ENCODE measurements at regions not wholly inside any gene's neighbourhood (a gene's known extent, or its start where the extent isn't known, plus 50 kb on each side); places are given as distances from the start of the nearest gene placed in this dataset.
"Not testable (repeated sequence)": the region's sequence is repeated elsewhere in the genome, so short reads cannot be mapped to it uniquely, and the experiment has no call there.

DNA sequence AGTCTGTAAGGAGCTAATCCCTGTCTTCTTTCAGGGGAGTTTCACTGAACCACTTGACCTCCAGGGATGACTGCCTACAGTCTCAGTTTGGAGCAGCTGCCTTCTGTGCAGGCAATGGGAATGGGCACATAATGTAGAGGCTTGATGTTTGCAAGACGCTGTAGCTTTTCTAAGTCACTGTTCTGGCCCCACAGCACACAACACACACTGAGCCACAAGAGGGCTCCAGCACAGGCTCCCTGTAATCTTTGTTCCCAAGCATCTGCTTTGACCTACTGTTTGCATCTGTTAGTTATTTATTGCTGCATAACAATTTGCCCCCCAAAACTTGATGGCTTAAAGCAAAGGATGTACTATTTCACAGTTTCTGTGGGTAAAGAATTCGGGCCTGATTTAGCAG, 419.0 kb upstream of the ASIC2 start:
- DNase-seq = no peak

DNA sequence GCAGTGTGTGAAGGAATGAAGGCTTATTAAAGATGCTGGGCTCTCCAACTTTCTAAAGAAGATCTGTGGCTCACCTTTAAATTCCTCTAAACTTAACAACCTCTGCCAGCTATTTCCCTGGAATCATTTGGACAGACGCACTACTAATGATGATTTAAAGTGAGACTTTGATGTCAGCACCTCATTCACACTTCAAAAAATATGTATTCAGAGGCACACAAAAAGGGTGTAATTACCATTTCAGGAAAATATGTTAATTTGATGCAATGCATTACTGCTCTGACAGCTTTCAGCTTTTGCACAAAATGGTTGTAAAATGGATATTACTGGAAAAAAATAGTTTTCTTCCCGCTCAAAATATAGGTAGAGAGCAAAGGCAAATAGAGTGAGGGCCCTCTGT, 423.9 kb upstream of the ASIC2 start:
- DNase-seq = no peak

DNA sequence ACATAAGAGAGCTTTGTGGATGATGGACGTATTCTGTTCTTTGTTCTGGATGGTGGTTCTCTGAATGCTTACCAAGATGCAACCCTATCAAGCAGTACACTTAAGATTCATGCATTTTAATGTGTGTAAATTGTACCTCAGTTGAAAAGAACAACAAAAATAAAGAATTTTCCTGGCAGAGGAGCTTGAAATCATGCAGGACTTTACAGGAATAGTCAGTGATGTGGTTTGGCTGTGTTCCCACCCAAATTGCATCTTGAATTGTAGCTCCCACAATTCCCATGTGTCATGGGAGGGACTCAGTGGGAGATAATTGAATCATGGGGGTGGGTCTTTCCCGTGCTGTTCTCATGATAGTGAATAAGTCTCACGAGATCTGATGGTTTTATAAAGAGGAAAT, 430.6 kb upstream of the ASIC2 start:
- DNase-seq = not testable (repeated sequence)

DNA sequence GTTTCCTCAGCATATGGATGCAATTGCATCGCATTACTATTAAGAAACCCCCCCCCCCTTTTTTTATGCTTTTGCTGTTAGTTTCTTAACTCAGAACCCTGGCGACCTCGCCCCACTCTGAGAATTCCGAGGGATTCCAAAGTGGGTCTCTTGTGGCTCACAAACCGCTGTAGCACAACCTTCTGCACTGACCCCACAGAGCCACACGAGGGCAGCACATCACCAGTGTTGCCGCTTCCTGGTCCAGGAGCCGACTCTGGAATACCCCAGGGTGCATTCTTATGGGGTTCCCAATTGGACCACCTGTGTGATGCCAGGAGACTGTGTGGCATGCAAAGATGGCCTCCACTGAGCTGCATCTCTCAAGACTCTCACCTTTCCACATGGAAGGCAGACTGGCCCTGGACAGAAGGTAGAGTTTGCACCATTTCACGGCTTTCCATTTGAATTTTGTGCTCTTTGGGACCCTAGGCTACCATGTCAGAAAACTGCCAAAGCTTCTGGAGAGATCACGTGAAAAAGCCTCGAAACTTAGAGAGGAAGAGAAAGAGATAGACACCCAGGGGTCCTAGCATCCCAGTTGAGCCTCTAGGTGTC, 432.7 kb upstream of the ASIC2 start:
- peak; percentile 22 for DNase-seq

DNA sequence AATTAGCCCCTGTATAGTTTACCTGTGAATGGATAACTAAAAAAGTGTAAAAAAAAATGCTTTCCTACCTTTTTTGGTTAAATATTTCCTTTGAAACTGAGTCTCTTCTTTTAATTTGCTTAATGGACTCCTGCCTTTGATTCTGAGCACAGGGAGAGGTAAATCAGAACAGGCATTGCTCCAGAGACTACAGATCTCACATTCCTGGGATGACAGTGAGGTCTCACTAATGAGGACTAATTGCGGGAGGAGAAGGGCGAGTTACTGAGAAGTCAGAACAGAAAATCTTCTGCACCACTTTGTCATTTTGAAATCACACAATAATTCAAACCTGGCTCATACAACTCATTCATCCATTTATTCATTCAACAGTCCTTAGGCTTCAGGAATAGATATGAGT, 437.0 kb upstream of the ASIC2 start:
- DNase-seq = no peak

DNA sequence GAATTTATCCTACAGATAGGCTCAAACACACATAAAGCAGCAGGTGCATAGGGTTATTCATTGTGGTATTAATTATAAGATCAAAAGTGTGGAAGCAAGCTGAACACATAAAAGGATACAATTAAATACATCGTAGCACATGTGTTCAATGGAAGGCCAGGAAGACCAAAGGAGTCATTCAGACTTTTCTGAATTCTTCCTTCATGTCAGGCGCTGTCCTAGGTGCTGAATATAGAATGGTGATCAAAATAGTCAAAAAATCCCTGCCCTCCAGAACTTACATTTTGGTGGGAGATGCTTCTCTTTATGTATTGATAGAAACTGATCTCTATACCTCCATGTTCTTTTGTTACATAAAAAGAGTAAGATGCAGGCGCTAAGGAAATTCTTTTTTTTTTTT, 439.0 kb upstream of the ASIC2 start:
- DNase-seq = no peak

DNA sequence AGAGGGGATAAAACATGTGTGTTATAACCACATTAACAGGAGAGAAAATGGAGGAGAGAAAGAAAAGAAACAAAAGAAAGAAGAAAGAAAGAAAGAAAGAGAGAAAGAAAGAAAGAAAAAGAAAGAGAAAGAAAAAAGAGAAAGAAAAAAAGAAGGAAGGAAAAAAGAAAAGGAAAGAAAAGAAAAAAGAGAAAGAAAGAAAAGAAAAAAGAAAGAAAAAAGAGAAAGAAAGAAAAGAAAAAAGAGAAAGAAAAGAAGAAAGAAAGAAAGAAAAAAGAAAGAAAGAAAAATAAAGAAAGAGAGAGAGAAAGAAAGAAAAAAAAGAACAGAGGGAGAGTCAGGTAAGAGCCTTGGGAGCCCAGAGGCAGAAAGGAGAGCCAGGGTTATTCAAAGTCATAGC, 446.6 kb upstream of the ASIC2 start:
- DNase-seq = no peak

DNA sequence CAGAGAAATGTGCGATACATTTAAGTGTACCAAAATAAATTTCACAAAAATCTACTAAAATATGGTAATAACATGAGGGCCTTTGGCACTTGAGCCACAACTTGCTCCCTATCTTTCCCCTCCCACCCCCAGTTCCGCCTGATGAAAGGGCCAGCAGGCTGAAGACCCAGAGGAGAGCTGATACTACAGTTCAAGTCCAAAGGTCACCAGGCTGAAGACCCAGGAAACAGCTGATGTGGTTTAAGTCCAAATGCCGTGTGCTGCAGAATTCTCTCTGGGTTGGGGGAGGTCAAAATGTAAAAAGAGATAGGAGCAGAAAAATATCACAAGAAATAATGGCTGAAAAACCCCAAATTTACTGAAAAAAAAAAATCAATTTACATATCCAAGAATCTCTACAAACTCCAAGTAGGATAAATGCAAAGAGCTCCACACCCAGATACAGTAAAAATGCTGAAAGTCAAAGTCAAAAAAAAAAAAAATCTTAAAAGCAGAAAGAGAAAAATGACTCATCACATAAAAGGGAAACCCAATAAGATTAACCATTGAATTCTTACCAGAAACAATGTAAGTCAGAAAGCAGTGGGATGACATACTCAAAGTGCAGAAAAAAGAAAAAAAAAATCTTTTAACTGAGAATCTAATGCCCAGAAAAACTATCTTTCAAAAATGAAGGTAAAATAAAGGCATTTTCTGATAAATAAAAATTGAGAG, 452.1 kb upstream of the ASIC2 start:
- no peak for DNase-seq

DNA sequence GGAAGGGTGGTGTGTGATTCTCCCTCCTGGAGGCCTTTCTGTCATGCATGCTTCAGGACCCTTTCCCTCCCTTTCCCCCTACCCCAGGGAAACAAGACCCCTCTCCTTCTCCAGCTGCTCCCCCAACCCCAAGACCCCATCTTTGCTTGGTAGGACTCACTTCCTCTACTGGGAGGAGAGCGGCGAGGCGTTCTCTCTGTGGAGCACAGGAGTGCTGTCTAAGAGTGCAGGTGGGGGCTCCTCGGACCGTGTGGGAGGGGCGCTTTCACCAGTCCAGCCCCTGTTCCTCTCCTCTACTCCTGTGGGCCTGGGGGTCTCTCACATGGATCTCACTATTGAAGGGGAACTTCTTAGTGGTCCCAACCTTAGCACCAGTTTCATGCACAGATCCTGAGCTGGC, 456.1 kb upstream of the ASIC2 start:
- no peak for DNase-seq

DNA sequence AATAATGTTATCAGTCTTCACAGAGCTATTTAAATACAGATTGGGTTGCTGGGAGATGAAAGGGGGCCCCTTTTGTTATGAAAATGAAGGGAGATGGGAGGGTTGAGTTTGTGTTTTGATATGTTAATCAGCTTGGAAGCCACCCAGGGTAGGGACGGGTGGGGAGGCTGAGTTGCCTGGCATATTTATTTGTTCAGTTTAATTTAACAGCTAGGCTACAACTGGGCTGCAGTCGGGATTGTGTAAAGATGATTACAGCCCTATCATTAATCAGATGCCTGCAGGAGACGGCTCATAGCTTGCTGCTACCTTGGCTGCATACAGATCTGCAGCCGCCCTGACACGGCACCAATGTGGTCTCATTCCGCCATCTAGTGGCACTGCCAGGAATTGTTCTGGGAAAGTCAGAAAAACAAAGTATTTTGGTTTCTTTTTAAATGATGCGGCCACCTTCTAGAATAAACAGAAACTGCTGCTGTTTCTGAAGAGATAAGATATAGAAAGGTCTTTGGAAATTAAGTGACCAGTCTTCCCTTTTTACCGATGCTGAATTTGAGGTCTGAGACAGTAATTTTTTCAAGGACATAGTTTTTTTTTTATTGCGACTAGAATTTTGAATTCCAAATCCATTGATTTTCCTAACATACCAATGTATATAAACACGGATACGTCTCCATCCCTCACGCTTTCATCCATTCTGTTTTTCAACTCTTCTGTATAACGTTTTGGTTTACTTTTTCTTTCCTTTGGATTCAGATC, 458.0 kb upstream of the ASIC2 start:
- peak; percentile 68 for DNase-seq

DNA sequence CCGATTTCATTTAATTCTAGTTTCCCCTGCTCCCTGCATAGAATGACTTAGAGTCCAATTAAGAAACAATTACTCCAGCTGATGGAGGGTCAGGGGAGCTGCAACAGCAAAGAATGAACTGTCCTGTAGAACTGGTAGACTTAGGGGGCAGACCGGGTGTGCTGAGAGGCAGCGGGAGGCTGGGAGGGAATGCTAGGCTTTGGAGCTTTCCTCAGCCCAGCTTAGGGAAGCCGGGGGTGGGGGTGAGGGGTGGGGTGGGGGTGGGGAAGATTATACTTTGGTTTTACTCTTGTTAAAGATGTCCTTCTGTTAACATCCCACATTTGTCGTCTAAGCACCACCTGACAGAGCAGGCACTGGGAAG, 458.6 kb upstream of the ASIC2 start:
- no peak for DNase-seq

DNA sequence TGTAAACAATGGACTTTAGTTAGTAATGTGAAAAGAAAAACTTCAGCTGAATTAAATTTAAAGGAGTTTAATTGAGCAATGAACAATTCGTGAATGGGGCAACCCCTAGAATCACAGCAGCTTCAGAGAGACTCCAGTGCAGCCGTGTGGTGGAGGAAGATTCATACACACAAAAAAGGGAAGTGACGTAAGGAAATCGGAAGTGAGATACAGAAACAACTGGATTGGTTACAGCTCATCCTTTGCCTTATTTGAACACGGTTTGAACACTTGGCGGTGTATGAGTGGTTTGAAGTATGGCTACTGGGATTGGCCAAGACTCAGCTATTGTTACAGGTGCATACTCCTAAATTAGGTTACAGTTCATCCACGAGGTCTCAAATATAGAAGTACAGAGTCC, 460.4 kb upstream of the ASIC2 start:
- DNase-seq = no peak

DNA sequence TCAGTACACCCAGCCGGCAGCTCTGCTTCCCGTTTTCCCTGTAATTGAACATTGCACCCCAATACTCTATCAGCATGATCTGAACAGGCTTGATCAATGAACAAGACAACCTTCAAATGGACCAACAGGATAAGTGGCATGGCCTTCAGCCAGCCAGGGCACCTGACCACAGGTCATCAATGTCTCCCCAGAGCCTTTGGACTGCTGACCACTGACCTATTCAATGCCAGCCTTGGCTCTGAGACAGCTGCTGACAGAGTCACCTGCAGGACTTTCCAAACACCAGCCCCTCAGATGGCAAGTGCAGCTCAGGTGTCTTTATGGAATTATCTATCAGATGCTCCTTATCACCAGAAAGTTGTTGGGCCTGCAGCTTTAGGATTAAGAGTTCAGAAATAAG, 462.9 kb upstream of the ASIC2 start:
- DNase-seq = no peak

DNA sequence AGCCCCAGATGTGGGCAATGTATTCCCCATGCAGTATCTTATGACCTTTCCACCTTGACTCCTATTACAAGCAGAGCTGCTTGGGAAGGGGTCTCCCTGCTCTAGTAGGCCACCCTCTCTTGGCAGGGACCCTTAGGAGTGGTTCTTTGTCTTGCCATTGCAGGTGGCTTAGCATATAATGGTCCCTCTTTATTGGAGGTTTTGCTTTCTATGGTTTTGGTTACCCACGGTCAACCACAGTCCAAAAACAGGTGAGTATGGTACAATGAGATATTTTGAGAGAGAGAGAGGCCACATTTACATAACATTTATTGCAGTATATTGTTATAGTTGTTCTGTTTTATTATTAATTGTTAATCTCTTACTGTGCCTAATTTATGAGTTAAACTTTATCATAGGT, 472.8 kb upstream of the ASIC2 start:
- DNase-seq = no peak

DNA sequence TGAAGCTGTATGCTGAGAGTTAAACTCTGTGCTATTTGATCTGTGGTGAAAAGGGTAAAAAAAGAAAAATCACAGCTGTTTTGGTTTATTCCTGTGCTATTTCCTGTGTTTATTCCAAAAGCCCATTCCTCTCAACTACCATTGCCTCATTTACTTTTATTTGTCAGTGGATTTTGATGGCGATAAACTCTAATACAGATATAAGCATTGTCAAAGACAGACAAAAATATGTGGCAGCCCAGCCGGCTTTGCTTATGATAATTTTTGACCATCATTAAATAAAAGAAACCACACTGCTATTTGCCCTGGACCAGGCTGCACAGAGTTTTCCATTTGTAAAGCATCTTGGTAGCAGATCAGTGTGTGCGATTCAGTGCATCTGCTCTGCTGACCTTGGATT, 473.6 kb upstream of the ASIC2 start:
- no peak for DNase-seq

DNA sequence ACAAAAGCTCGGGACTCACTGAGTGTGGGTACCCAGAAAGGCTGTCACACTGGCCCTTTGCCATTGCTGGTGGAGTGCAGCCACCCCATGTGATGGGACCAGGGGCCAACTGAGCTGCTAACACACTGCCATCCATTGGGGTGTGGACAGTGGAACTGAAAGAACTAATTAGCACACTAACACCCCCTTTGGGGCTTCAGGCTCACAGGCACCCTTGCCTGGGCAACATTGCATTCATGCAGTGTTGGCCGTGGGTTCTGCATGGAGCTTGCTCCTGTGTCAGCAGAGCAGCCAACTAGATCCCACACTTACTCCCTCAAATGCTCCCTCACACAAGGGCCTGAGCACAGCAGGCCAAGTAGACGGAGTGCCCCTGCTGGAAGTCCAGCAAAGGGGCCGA, 476.0 kb upstream of the ASIC2 start:
- no peak for DNase-seq

DNA sequence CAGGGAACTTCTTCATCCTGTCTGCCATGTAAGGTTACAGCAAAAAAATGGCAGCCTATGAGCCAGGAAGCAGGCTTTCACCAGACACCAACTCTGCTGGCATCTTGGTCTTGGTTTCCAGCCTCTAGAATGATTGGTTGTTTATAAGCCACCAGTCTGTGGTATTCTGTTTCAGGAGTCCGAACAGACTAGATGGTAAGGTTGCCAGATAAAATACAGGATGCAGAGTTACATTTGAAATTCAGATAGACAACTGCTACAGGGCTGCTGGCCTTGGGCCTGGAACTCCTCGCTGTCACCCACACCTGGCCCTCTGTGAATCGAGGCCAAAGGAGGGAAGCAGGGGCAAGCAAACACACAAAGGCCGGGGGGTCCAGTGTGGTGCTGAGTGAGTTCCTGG, 478.8 kb upstream of the CCL2 start:
- DNase-seq = no peak

DNA sequence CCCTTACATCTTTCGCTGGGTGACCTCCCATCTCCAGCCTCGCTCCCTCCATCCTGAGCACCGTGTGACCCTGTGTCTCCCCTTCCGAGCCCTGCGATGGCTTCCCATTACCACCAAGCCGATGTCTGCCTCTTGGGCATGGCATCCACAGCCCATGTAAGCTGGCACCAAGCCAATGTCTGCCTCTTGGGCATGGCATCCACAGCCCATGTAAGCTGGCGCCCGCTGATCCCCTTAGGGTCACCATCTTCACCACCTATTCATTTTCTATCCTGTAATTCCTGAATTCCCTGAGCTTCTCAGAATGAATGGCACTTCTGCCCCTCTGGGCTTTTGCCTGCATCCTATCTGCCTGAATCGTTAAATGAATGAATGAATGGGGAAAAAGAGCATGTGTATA, 478.2 kb upstream of the CCL2 start:
- no peak for DNase-seq

DNA sequence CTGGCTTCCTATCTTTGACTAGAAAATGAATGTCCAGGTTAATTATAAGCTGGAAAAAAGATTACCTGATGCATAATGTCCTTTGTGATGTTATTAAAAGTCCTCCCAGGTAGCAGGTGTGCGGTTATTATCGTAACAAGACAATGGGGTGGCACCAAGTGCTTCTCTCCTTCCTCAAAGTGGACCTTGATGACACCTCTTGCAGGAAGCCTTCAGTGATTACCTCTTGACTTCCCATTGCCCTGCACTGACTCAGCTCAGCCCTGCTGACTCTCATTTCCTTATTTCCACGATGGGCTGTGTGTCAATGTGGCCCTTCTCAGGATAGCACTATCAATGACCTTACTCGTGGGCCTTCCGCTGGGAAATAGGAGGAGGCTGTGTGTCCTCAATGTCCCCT, 477.4 kb upstream of the CCL2 start:
- no peak for DNase-seq

DNA sequence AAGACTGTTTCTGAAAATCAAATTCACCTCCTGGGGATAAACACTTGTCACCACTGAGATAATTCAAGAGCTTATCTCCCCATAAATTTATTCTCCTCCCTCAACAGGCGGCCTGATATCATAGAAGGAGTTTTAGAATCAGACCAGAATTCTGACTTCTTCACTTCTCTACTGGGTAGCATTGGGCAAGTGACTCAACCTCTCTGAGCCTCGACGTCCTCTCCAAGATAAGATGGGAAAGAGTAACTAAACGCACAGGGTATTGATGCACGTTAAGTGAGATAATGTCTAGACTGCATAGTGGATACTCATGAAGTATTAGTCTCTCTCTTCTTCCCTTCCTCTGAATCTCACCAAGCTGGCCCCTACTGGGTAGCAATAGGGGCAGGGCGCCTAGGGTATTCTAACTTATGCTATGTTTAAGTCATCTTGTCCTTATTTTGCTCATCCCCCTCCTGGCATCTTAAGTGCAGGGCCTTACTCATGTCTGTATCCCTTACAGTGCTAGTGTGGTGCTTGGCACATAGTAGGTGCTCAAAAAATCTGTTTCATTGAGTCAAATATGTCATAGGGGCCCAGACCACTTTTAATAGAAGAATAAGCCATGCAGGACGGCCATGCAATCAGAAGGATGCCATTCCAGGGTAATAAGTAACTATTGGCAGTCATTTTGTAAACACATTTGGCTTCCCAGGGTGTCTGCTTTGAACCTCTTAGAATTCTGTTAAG, 476.4 kb upstream of the CCL2 start:
- DNase-seq = no peak

DNA sequence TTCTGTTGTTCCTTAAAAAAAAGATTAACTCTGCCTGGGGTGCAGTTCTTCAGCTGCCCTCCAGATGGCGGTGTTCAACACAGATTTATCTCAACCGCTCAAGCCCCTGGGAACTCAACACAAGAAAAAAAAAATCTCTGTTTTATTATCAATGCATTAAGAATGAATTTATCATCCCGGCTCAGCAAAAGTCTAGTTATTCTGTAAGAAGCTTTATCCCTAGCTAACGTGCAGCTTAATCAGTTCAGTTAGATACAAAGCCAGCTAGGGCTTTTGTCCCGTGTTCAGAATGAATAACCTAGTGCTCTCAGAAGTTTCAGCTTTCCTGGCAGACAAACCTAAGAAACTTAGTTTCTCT, 475.9 kb upstream of the CCL2 start:
- peak; percentile 49 for DNase-seq

DNA sequence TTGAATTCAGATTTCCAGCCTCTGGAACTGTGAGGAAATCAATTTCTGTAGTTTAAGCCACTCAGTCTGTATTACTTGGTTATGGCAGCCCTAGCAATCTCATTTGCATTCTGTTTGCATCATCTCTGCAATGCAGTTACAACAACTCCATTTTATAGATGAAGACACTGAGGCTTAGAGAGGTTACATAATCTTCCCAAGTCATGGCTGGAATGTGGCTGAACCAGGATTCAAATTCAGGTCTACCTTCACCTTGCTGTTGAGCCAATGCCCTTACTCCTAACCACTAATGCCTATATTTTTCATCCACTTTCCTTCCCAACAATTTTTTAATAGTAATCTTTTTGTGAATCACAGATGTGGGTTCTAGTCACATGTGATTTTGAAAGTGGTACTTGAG, 469.8 kb upstream of the CCL2 start:
- DNase-seq = no peak

DNA sequence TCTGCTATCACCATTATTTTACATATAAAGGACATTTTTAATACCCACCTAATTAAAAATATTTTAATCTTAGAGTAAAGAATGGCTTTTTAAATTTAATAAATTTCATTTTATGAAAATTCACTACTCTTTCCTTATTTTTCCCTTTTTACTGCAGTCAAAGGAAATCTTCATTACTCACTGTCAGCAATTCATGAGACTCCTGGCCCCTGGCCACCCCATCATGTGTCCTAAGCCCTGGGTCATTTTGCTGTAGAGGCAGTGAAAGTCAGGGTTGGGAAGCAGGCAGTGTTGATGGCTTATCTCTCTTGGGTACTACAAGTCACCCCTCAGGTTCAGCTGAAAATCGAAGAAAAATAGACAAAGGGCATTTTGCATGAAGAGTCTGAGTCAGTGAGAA, 468.6 kb upstream of the CCL2 start:
- no peak for DNase-seq

DNA sequence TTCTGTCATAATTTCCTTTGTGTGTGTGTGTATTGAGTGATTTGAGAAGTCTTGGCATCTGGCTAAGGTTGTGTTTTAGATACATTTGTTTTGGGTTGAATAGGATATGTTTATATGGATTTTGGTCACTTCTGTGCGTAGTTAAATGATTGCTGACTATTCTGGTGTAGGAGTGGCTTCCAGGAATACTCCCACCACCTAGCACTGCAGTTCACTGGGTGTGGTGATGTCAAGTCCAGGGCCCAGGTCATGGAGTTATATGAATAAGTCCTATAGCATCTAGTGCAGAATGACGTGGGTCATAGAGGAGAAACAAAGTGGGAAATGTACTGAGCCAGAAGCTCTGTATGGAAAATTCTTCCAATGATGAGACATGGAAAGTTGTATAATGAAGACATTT, 465.4 kb upstream of the CCL2 start:
- DNase-seq = no peak
